ENCODE measurements at regions not wholly inside any gene's neighbourhood (a gene's known extent, or its start where the extent isn't known, plus 50 kb on each side); places are given as distances from the start of the nearest gene placed in this dataset.

- POLR2A ChIA-PET: no interaction called here
- CTCF ChIA-PET: no interaction called here
- no peak for TF ChIP-seq CTCF (IDR thresholded peaks at IDR 0.05; ENCODE audit: control extremely low read depth, extremely low read depth, low read depth, missing control alignments)
- no peak for DNase-seq (ENCODE audit: extremely low spot score)
Observed at GRCh38 chr20:4370851-4371250, 121.8 kb upstream of the ADRA1D start.

GRCh38 chr20:4369798-4370124 lies 120.7 kb upstream of the ADRA1D start:
- ChIA-PET CTCF (interaction anchor here (0.8 kb wide), 1 partner anchor 9 kb away, joined by 3 read pairs; no protein-coding TSS in a partner anchor), POLR2A (no interaction called here)
- peak; percentile 32 for DNase-seq (ENCODE audit: extremely low spot score)

GRCh38 chr20:4369119-4369797 lies 120.2 kb upstream of the ADRA1D start:
- TF ChIP-seq CTCF (IDR thresholded peaks at IDR 0.05; ENCODE audit: control extremely low read depth, extremely low read depth, low read depth, missing control alignments): no peak
- DNase-seq (ENCODE audit: extremely low spot score): no peak
- ChIA-PET POLR2A (no interaction called here), CTCF (interaction anchor here (0.8 kb wide), 1 partner anchor 9 kb away, joined by 3 read pairs; no protein-coding TSS in a partner anchor)

More at GRCh38 chr20:4369798-4370124, 120.7 kb upstream of the ADRA1D start:
- TF ChIP-seq CTCF (IDR thresholded peaks at IDR 0.05; ENCODE audit: control extremely low read depth, extremely low read depth, low read depth, missing control alignments): no peak

- ChIA-PET POLR2A (no interaction called here), CTCF (interaction anchor here (1.0 to 1.3 kb wide), 3 partner anchors 9 to 153 kb away, joined by 3 to 4 read pairs (median 3); no protein-coding TSS in a partner anchor)
- no peak for TF ChIP-seq CTCF (IDR thresholded peaks at IDR 0.05; ENCODE audit: control extremely low read depth, extremely low read depth, low read depth, missing control alignments)
- no peak for DNase-seq (ENCODE audit: extremely low spot score)
Observed at GRCh38 chr20:4366076-4366475, 117.0 kb upstream of the ADRA1D start.

GRCh38 chr20:4358552-4358951 lies 109.5 kb upstream of the ADRA1D start:
- POLR2A ChIA-PET: no interaction called here
- TF ChIP-seq CTCF (IDR thresholded peaks at IDR 0.05; ENCODE audit: control extremely low read depth, extremely low read depth, low read depth, missing control alignments): no peak
- CTCF ChIA-PET: interaction anchor here (1.0 to 1.6 kb wide), 3 partner anchors 21 to 204 kb away, joined by 3 read pairs; no protein-coding TSS in a partner anchor
- no peak for DNase-seq (ENCODE audit: extremely low spot score)

DNA sequence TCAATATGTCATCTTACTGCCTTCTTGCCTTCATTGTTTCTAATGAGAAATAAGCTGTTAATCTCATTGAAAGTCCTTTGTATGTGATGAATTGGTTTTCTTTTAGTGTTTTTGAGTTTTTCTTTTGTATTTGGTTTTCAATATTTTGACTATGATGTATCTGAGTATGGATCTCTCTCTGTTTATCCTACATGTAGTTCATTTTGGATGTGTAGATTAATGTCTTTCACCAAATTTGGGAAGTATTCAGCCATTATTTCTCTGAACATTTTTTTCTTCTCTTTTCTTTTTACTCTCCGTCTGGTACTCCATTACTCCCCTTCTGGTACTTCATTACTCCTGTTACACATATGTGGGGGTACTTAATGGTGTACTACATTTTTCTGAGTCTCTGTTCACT lies 103.3 kb upstream of the ADRA1D start:
- ChIA-PET POLR2A (no interaction called here), CTCF (no interaction called here)
- TF ChIP-seq CTCF (IDR thresholded peaks at IDR 0.05; ENCODE audit: control extremely low read depth, extremely low read depth, low read depth, missing control alignments): no peak
- no peak for DNase-seq (ENCODE audit: extremely low spot score)

Data from GM10248 (cell line).